ENCODE measurements at regions not wholly inside any gene's neighbourhood (a gene's known extent, or its start where the extent isn't known, plus 50 kb on each side); places are given as distances from the start of the nearest gene placed in this dataset.

DNA sequence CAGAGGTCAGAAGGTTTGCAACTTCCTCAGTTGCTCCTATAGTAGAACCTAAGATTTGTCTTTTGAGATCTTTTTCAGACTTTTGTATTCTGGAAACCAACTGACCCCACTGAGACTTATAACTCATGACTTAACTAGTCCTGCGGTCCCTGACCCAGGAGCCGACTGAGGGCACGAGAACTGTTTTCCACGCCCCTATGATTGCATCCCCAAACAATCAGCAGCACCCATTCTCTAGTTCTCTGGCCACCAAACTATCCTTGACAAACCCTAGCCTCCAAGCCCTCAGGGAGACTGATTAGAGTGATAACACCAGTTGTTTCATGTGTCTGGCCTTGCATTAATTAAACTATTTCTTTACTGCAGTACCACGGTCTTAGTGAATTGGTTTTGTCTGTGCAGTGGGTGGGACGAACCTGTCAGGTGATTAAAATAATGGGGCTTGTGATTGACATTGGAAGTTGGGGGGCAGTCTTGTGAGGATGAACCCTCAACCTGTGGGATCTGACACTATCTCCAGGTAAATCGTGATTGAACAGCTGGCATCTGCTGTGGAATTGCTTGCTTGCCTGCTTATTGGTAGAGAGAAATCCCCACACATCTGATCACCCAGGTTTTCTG, 95.7 kb downstream of the B3GNT2 start:
- TF ChIP-seq, protein P1, sequence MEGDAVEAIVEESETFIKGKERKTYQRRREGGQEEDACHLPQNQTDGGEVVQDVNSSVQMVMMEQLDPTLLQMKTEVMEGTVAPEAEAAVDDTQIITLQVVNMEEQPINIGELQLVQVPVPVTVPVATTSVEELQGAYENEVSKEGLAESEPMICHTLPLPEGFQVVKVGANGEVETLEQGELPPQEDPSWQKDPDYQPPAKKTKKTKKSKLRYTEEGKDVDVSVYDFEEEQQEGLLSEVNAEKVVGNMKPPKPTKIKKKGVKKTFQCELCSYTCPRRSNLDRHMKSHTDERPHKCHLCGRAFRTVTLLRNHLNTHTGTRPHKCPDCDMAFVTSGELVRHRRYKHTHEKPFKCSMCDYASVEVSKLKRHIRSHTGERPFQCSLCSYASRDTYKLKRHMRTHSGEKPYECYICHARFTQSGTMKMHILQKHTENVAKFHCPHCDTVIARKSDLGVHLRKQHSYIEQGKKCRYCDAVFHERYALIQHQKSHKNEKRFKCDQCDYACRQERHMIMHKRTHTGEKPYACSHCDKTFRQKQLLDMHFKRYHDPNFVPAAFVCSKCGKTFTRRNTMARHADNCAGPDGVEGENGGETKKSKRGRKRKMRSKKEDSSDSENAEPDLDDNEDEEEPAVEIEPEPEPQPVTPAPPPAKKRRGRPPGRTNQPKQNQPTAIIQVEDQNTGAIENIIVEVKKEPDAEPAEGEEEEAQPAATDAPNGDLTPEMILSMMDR (IDR thresholded peaks at IDR 0.05; ENCODE audit: low read length, missing control alignments) = no peak
- DNase-seq (ENCODE audit: low read depth) = no peak
- H3K4me3 ChIP-seq (replicated peaks; ENCODE audit: low read depth, low read length) = no peak overlapping the region

DNA sequence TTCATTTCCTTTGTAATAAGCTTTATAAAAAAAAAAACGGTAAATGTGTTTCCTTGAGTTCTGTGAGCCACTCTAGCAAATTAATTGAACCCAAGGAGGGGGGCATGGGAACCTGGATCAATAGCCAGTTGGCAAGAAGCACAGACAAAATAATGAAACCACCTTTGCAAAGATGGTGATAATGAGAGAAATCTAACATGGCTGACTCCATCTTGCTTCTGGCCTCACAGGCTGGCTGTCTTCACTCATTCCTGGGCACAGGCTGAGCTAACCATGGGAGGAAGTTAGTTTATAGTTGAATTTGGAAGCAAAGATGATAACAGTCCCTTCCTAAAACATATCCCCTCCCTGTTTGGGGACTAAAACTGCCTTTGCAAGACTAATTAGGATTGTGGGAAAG, 95.1 kb downstream of the B3GNT2 start:
- TF ChIP-seq, protein P1 (IDR thresholded peaks at IDR 0.05; ENCODE audit: low read length, missing control alignments) = no peak
- no peak for DNase-seq (ENCODE audit: low read depth)
- no peak overlapping the region for H3K4me3 ChIP-seq (replicated peaks; ENCODE audit: low read depth, low read length)

DNA sequence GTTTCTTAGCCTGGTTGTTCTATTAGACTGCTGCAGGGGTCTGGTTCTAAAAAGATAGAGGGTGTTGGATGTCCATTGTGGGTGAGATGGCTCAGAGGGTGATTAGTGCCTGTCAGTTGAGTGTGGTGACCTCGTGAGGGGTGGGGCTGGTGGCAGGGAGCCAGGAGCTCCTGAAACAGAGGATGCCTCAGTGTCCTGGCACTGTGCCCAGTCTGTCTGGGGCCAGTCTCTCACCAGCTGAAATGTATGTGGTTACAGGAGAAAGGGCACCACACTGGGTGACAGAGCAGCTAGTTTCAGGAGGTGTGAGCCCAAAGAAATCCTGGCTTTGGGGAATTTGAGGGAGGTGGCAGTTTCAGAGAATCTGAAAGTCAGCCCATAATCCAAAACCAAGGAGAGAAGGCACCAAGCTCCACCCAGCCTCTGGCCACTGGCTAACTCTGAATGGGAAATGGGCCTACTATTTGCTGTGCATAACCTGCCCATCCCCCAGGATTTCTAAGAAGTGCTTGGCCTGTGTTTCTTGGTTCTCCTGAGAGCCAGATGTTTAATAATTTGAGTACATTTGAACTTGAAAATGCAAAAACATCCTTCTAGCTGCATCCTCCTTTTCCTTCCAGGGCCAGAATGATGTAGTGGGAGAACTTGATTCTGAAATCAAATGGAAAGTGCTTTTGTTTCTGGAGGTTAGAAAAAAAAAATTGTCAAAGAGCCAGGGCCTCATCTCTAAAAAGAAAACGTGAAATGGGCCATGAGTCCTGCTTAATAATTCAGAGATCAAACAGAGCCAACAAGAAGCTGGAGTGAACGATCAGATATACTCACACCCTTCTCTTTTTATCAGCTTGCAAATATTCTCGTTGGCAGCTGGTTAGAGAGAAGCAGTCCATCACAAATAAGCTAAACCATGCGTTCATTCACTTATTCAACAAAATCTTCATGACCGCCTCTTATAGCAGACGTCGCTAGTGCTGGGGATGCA, 92.3 kb downstream of the B3GNT2 start:
- TF ChIP-seq, protein P1 (IDR thresholded peaks at IDR 0.05; ENCODE audit: low read length, missing control alignments) = no peak
- no peak overlapping the region for H3K4me3 ChIP-seq (replicated peaks; ENCODE audit: low read depth, low read length)
- peak; percentile 39 for DNase-seq (ENCODE audit: low read depth)

DNA sequence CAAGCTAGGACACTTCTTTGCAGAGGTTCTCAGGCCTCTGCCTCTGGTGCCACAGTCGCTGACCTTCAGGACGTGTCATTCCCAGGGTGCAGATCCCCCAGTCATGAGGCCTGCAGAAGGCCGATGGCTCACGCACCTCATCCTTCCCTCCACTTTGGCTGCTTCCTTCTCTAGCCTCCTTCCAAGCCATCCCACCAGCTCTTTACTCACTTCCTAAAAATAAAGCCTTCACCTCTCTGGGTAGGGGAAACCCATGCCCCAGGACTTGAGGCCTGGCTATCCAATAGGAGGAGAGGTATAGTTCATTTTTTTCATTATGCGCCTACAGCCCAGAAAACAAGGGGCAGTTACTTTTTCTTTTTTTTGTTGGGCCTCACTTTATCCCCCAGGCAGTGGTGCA, 91.4 kb downstream of the B3GNT2 start:
- no peak for DNase-seq (ENCODE audit: low read depth)
- TF ChIP-seq, protein P1 (IDR thresholded peaks at IDR 0.05; ENCODE audit: low read length, missing control alignments) = no peak
- no peak overlapping the region for H3K4me3 ChIP-seq (replicated peaks; ENCODE audit: low read depth, low read length)

DNA sequence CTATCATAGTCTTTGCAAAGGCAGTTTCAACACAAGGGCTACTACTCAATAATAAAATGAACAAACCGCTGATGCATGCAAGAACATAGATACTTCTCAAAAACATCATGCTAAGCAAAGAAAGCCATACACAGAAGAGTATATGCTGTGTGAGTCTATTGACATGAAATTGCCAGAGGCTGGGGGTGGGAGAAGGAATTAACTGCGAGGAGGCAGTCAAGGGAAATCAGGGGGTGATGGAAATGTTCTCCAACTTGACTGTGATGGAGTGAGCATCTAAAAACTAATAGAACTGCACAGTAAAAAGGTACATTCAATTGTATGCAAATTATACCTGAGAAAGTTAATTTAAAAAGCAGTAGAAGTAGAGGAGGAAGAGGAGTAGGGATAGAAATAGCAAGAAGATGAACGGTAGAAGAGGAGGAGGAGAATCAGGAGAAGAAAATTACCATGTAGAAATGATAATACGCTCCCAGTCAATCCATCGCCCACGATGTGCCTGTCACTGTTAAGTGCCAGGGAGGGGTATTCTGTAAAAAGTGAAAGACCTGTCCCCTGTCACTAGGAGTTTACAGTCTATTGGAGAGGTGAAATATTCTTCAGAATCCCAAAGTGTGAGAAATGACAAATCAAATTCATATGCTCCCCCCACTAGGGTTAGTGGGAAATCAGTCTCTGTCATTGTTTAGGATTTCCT, 90.3 kb downstream of the B3GNT2 start:
- no peak for DNase-seq (ENCODE audit: low read depth)
- TF ChIP-seq, protein P1 (IDR thresholded peaks at IDR 0.05; ENCODE audit: low read length, missing control alignments) = no peak
- no peak overlapping the region for H3K4me3 ChIP-seq (replicated peaks; ENCODE audit: low read depth, low read length)

DNA sequence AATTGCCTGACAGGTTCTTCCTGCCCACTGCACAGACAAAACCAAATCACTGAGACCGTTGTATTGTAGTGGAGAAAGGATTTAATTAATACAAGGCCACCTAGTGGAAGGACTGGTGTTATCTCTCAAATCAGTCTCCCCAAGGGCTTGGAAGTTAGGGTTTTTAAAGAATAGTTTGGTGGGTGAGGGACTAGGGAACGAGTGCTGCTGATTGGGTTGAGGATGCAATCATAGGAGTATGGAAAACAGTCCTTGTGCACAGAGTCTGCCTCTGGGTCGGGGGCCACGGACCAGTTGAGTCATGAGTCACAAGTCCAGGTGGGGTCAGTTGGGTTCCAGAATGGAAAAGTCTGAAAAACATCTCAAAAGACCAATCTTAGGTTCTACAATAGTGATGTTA, 89.1 kb downstream of the B3GNT2 start:
- H3K4me3 ChIP-seq (replicated peaks; ENCODE audit: low read depth, low read length) = no peak overlapping the region
- no peak for DNase-seq (ENCODE audit: low read depth)
- TF ChIP-seq, protein P1 (IDR thresholded peaks at IDR 0.05; ENCODE audit: low read length, missing control alignments) = no peak
